Colonic mucosa (tissue), 4 donors: ENCODE measurements at regions not wholly inside any gene's neighbourhood (a gene's known extent, or its start where the extent isn't known, plus 50 kb on each side); places are given as distances from the start of the nearest gene placed in this dataset.

Experiments used
- DNase-seq: peaks from one replicate; pipeline ENCODE4 v3.0.0-alpha.2; 2020
- H3K27ac ChIP-seq: fragments of 200-600 bp; one replicate; pipeline ENCODE4 v1.8.0; 2021
- H3K27me3 ChIP-seq: fragments of 200-600 bp; one replicate; pipeline ENCODE4 v1.8.0; 2021
- H3K36me3 ChIP-seq: fragments of 200-600 bp; one replicate; pipeline ENCODE4 v1.8.0; 2021
- H3K4me1 ChIP-seq: fragments of 200-600 bp; one replicate; pipeline ENCODE4 v1.8.0; 2021; ENCODE audit warnings: mild to moderate bottlenecking
- H3K4me3 ChIP-seq: fragments of 200-600 bp; one replicate; pipeline ENCODE4 v1.8.0; 2021
- H3K9ac ChIP-seq, 2 donors: one replicate each; pipeline ENCODE4 v1.7.0; 2013; ENCODE audit warnings: control low read depth in 2 of 2, low read depth in 2 of 2, low read length in 2 of 2
- H3K9me3 ChIP-seq: fragments of 200-600 bp; one replicate; pipeline ENCODE4 v1.8.0; 2021
- intact Hi-C: fragments of 100-400 bp; cut with DNase I; formaldehyde crosslinking; loops from one replicate; pipeline ENCODE4 v1.14.1; 2022
- TF ChIP-seq, protein P1 (sequence below): fragments of 200-600 bp; IDR thresholded peaks from one replicate; pipeline ENCODE4 v1.8.0; 2022; ENCODE audit warnings: antibody characterized with exemption, mild to moderate bottlenecking
- donor health status: healthy.
- donor health status: DM: no; HTN: no; CAD: no.
- donor health status: DM: no; HTN: no; CAD: no.

DNA sequence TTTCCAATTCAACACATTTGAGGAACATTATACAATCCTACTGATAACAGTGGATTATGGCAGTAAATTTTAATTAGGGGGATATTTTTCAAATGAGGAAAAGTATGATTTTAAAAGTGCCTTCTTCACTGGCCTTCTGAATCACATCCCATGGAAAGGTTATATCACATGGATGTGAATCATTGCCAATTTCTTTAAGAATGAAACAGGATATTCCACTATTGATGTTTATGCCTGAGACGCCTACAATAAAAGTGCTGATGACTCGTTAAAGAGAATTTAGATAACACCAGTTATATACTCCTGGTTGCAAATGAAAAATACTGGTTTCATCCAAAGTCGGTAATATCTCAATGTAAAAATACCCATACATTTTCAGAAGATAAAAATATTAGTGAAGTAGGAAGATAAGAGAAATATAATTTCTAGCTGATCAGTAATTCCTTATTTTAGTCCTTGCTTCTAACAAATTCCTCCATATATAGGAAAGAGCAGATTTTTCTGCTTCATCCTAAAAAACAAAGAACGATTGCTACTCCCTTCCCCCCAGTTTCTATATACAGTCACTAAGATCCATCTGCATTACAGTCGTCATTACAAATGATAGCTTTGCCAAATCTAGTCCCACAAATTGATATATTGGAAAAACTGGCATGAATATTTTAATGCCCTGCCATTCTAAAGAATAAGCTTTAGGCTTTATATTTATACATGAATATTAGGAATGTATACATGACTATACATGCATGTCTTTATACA lies 139.5 kb upstream of the SOX5 start:
- Histone ChIP-seq H3K9me3 (no peaks in the 10 kb centered on the region), H3K36me3 (no peaks in the 10 kb centered on the region), H3K4me3 (no peak overlapping the region), H3K27ac (no peak overlapping the region), H3K9ac (no peak overlapping the region), H3K4me1 (no peaks in the 10 kb centered on the region), H3K27me3 (no peaks in the 10 kb centered on the region)
- no peak for DNase-seq
- intact Hi-C loops = no loop called here
- TF ChIP-seq, protein P1, sequence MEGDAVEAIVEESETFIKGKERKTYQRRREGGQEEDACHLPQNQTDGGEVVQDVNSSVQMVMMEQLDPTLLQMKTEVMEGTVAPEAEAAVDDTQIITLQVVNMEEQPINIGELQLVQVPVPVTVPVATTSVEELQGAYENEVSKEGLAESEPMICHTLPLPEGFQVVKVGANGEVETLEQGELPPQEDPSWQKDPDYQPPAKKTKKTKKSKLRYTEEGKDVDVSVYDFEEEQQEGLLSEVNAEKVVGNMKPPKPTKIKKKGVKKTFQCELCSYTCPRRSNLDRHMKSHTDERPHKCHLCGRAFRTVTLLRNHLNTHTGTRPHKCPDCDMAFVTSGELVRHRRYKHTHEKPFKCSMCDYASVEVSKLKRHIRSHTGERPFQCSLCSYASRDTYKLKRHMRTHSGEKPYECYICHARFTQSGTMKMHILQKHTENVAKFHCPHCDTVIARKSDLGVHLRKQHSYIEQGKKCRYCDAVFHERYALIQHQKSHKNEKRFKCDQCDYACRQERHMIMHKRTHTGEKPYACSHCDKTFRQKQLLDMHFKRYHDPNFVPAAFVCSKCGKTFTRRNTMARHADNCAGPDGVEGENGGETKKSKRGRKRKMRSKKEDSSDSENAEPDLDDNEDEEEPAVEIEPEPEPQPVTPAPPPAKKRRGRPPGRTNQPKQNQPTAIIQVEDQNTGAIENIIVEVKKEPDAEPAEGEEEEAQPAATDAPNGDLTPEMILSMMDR = no peak

DNA sequence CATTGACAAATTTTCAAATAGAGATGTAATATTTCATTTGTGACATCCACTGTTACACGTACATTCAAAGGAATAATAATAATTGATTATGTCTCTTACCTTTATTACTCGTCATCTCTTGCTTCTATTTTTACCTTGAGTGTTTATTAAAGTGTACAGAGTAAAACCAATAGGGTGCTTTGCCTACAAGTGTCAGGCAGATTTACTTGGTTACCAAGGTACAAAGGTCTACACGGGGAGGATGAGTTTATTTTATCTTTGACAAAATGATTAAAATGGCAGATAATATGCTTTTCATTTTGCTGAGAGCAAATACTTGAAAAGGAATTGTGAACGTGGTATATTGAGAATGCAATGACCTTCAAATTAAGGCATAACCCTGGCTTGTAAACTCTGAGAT lies 137.8 kb upstream of the SOX5 start:
- Histone ChIP-seq H3K4me1 (no peaks in the 10 kb centered on the region), H3K27me3 (no peaks in the 10 kb centered on the region), H3K4me3 (no peak overlapping the region), H3K36me3 (no peaks in the 10 kb centered on the region), H3K9ac (no peak overlapping the region), H3K27ac (no peak overlapping the region), H3K9me3 (no peaks in the 10 kb centered on the region)
- intact Hi-C loops = no loop called here
- DNase-seq = no peak
- TF ChIP-seq, protein P1 = no peak

DNA sequence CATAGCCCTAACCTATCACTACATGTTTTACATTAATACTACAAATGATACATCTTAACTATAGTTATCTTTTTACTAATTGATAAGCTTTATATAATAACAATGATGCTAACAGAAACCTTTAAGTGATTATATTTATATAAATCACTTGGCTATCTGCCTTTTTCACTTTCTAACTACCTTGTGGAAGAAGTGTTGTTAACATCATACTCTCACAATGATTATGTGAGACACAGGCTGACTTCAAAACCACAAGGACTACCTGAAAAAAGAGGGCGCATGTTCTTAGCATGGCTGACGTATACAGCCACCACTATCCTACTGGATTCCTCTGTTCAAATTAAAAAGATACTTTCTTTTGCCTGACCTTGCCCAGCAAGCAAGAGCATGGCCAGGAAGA lies 135.3 kb upstream of the SOX5 start:
- no peak for DNase-seq
- Histone ChIP-seq H3K4me1 (no peaks in the 10 kb centered on the region), H3K9ac (no peak overlapping the region), H3K36me3 (no peaks in the 10 kb centered on the region), H3K27ac (no peak overlapping the region), H3K9me3 (no peaks in the 10 kb centered on the region), H3K27me3 (no peaks in the 10 kb centered on the region), H3K4me3 (no peak overlapping the region)
- TF ChIP-seq, protein P1 = no peak
- intact Hi-C loops = no loop called here

DNA sequence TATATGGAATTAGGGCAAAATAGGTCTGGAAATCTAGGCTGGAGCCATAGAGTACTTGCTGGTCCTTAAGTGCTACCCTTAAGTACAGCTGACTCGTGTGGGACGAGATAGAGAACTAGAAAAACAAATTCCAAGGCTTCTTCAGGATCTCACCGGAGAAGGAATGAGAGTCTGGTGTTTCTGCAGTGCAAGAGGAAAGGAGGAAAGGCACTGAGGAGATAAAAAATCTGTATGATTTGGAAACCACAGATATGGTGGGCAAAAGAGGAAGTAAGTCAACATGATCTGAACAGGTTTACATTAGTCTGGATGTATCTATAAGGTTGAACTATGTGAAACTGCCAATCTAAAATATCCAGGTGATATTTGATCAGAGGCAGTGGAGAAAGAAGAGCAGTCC lies 134.4 kb upstream of the SOX5 start:
- intact Hi-C loops = no loop called here
- H3K27ac ChIP-seq = no peak overlapping the region
- TF ChIP-seq, protein P1 = no peak
- no peak overlapping the region for H3K4me3 ChIP-seq
- no peaks in the 10 kb centered on the region for H3K36me3 ChIP-seq
- DNase-seq = no peak
- H3K27me3 ChIP-seq = no peaks in the 10 kb centered on the region
- no peaks in the 10 kb centered on the region for H3K4me1 ChIP-seq
- H3K9ac ChIP-seq = no peak overlapping the region
- no peaks in the 10 kb centered on the region for H3K9me3 ChIP-seq

DNA sequence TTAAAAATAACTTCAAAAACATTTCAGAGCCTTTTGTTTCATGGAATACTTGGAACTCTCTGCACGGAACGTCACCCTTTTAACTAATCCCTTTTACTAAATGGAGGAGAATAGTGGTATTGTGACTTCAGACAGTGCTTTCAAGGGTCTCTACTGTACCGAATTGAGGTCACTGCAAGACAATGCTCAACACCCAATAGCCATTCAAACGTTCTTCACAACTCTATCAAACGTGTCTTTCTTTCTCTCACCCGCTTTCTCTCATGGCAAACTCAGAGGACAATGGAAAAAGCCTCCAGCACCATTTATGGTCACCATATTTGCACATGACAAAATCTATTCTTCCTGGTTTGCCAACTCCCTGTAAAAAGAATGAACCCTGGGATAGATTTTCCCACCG lies 132.1 kb upstream of the SOX5 start:
- H3K4me1 ChIP-seq = no peaks in the 10 kb centered on the region
- no peak overlapping the region for H3K9ac ChIP-seq
- no peaks in the 10 kb centered on the region for H3K9me3 ChIP-seq
- intact Hi-C loops = no loop called here
- TF ChIP-seq, protein P1 = no peak
- no peak overlapping the region for H3K27ac ChIP-seq
- H3K27me3 ChIP-seq = no peaks in the 10 kb centered on the region
- DNase-seq = no peak
- H3K36me3 ChIP-seq = no peaks in the 10 kb centered on the region
- H3K4me3 ChIP-seq = no peak overlapping the region
